Activated CD4-positive, alpha-beta T cell treated with anti-CD3 and anti-CD28 coated beads, Interleukin-2, Interleukin-4, amounts not matched to agents 100 ng/mL and 50 ng/mL, durations not matched to agents 16 hours and 8 hours (primary cell): ENCODE measurements at regions not wholly inside any gene's neighbourhood (a gene's known extent, or its start where the extent isn't known, plus 50 kb on each side); places are given as distances from the start of the nearest gene placed in this dataset.
A peak's percentile ranks its signal among the peaks of the same experiment; 100 is the strongest.

Experiments
- DNase-seq: peaks from one replicate; pipeline ENCODE4 v3.0.0-alpha.2; 2020; ENCODE audit warnings: low spot score

- no peak for DNase-seq
Measured at GRCh38 chr4:100804576-100805360, 286.9 kb upstream of the EMCN start.

- no peak for DNase-seq
Measured at GRCh38 chr4:100803751-100804150, 285.9 kb upstream of the EMCN start.

GRCh38 chr4:100799761-100800539 lies 282.1 kb upstream of the EMCN start:
- DNase-seq, result no peak

- DNase-seq, result no peak
Measured at GRCh38 chr4:100797791-100798190, 280.0 kb upstream of the EMCN start.

- no peak for DNase-seq
Measured at GRCh38 chr4:100797356-100797755, 279.5 kb upstream of the EMCN start.

GRCh38 chr4:100796332-100796731 lies 278.5 kb upstream of the EMCN start:
- DNase-seq, result no peak

- DNase-seq, result no peak
Measured at GRCh38 chr4:100795581-100795980, 277.8 kb upstream of the EMCN start.

GRCh38 chr4:100790836-100791615 lies 273.2 kb upstream of the EMCN start:
- DNase-seq, result no peak

- DNase-seq, result no peak
Measured at GRCh38 chr4:100789991-100790390, 272.2 kb upstream of the EMCN start.

GRCh38 chr4:100786481-100786880 lies 268.7 kb upstream of the EMCN start:
- no peak for DNase-seq

GRCh38 chr4:100782356-100782755 lies 264.5 kb upstream of the EMCN start:
- DNase-seq, result no peak

GRCh38 chr4:100781435-100781834 lies 263.6 kb upstream of the EMCN start:
- no peak for DNase-seq

GRCh38 chr4:100780126-100780525 lies 262.3 kb upstream of the EMCN start:
- DNase-seq, result no peak

GRCh38 chr4:100778431-100778830 lies 260.6 kb upstream of the EMCN start:
- DNase-seq, result no peak

- no peak for DNase-seq
Measured at GRCh38 chr4:100762738-100763137, 244.9 kb upstream of the EMCN start.

GRCh38 chr4:100754751-100755150 lies 236.9 kb upstream of the EMCN start:
- DNase-seq, result no peak

- no peak for DNase-seq
Measured at GRCh38 chr4:100746141-100746739, 228.4 kb upstream of the EMCN start.

GRCh38 chr4:100742045-100742444 lies 224.2 kb upstream of the EMCN start:
- DNase-seq, result peak; percentile 31

- DNase-seq, result no peak
Measured at GRCh38 chr4:100739426-100739825, 221.6 kb upstream of the EMCN start.

- peak; percentile 17 for DNase-seq
Measured at GRCh38 chr4:100738196-100739165, 220.7 kb upstream of the EMCN start.
